Neural progenitor cell (in vitro differentiated cells): ENCODE measurements at regions not wholly inside any gene's neighbourhood (a gene's known extent, or its start where the extent isn't known, plus 50 kb on each side); places are given as distances from the start of the nearest gene placed in this dataset.

Source experiments
- DNase-seq: peaks from one replicate; pipeline ENCODE4 v3.0.0-alpha.2; 2016; ENCODE audit warnings: low spot score
- H2AFZ ChIP-seq: fragments of 200-600 bp; sonication (generic); replicated peaks from 2 replicates; pipeline ENCODE4 v1.6.1; 2016; ENCODE audit warnings: antibody characterized with exemption
- H3F3A ChIP-seq: fragments of 200-600 bp; sonication (generic); 2 replicates; pipeline ENCODE4 v1.6.1; 2016; ENCODE audit warnings: antibody characterized with exemption, low read depth
- H3K27ac ChIP-seq: fragments of 200-600 bp; sonication (generic); 2 replicates; pipeline ENCODE4 v1.5.1; 2016; ENCODE audit warnings: mild to moderate bottlenecking
- H3K27me3 ChIP-seq: fragments of 200-600 bp; sonication (generic); 2 replicates; pipeline ENCODE4 v1.6.1; 2016; ENCODE audit warnings: mild to moderate bottlenecking, moderate library complexity
- H3K36me3 ChIP-seq: fragments of 200-600 bp; sonication (generic); 2 replicates; pipeline ENCODE4 v1.5.1; 2016
- H3K4me1 ChIP-seq: fragments of 200-600 bp; sonication (generic); 2 replicates; pipeline ENCODE4 v1.6.1; 2016; ENCODE audit warnings: mixed run types
- H3K4me2 ChIP-seq: fragments of 200-600 bp; sonication (generic); 2 replicates; pipeline ENCODE4 v1.6.1; 2016
- H3K4me3 ChIP-seq: fragments of 200-600 bp; sonication (generic); 2 replicates; pipeline ENCODE4 v1.5.1; 2016
- H3K79me2 ChIP-seq: fragments of 200-600 bp; sonication (generic); 2 replicates; pipeline ENCODE4 v1.6.1; 2016; ENCODE audit warnings: low read depth
- H3K9ac ChIP-seq: fragments of 200-600 bp; sonication (generic); 2 replicates; pipeline ENCODE4 v1.6.1; 2016
- H3K9me3 ChIP-seq: fragments of 200-600 bp; sonication (generic); 2 replicates; pipeline ENCODE4 v1.5.1; 2016; ENCODE audit warnings: low read depth
- H4K20me1 ChIP-seq: fragments of 200-600 bp; sonication (generic); 2 replicates; pipeline ENCODE4 v1.6.1; 2016; ENCODE audit warnings: low read depth
- H3K27ac Mint-ChIP-seq: 3 replicates; pipeline ENCODE4 v1.8.0; 2021; ENCODE audit warnings: mixed read lengths
- H3K27me3 Mint-ChIP-seq: 2 replicates; pipeline ENCODE4 v1.8.0; 2022; ENCODE audit warnings: low read depth, mild to moderate bottlenecking, inconsistent platforms, moderate library complexity, mixed read lengths; ENCODE audit not compliant: insufficient read depth
- H3K36me3 Mint-ChIP-seq: 3 replicates; pipeline ENCODE4 v1.8.0; 2021; ENCODE audit warnings: mixed read lengths
- H3K4me1 Mint-ChIP-seq: 3 replicates; pipeline ENCODE4 v1.8.0; 2021; ENCODE audit warnings: mixed read lengths
- H3K4me3 Mint-ChIP-seq: 3 replicates; pipeline ENCODE4 v1.8.0; 2021; ENCODE audit warnings: mild to moderate bottlenecking, moderate library complexity, mixed read lengths
- H3K9me3 Mint-ChIP-seq: 3 replicates; pipeline ENCODE4 v1.8.0; 2020; ENCODE audit warnings: mixed read lengths
- CTCF ChIP-seq: fragments of 200-600 bp; sonication (generic); IDR thresholded peaks from 2 replicates; pipeline ENCODE4 v1.5.1; 2017; ENCODE audit warnings: antibody characterized with exemption, mild to moderate bottlenecking
- EZH2 ChIP-seq: fragments of 200-600 bp; sonication (generic); IDR thresholded peaks from 2 replicates; pipeline ENCODE4 v1.6.1; 2017; ENCODE audit warnings: antibody characterized with exemption, mild to moderate bottlenecking, moderate library complexity
- EZH2phosphoT487 ChIP-seq: fragments of 200-600 bp; sonication (generic); IDR thresholded peaks from 2 replicates; pipeline ENCODE4 v1.6.1; 2017; ENCODE audit warnings: antibody characterized with exemption

DNA sequence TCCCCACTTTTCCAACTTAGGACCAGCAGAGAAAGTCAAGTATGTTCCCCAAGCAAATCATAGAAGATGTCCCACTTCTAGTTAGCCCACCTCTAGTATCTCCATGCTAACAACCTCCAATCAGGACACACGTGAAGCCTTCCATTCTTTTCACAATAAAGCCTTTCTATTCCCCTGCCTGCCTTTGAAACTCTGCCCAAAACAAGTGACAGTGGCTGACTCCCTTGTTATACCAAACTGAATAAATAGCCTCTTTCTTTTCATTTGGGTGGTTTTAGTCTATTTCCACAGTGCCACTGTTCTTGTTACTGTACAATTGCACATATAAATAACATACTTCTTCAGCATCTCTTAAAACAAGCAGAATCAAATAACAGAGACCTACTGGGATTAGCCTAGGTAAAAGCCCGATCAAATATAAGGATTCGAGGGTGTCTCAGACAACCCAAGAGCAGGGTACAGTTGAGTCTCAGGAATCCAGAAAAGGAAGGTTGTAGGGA is 118.0 kb upstream of the NPHP3 start:
- TF ChIP-seq CTCF (no peak), EZH2 (no peak), EZH2phosphoT487 (no peak)
- H3K4me3 ChIP-seq, result no peak overlapping the region
- no peaks in the 10 kb centered on the region for H4K20me1 ChIP-seq
- Mint-ChIP-seq H3K36me3 (no peaks in the 10 kb centered on the region), H3K9me3 (no peaks in the 10 kb centered on the region), H3K4me3 (no peak overlapping the region), H3K4me1 (peaks cover 26% of the 10 kb centered on the region), H3K27ac (no peak overlapping the region), H3K27me3 (no peaks in the 10 kb centered on the region)
- peaks cover 11% of the 10 kb centered on the region for H3K4me1 ChIP-seq
- no peak overlapping the region for H3K4me2 ChIP-seq
- H3K27me3 ChIP-seq, result no peaks in the 10 kb centered on the region
- H2AFZ ChIP-seq, result no peak overlapping the region
- H3K9me3 ChIP-seq, result no peaks in the 10 kb centered on the region
- no peaks in the 10 kb centered on the region for H3F3A ChIP-seq
- no peaks in the 10 kb centered on the region for H3K79me2 ChIP-seq
- no peak overlapping the region for H3K27ac ChIP-seq
- no peak overlapping the region for H3K9ac ChIP-seq
- H3K36me3 ChIP-seq, result no peaks in the 10 kb centered on the region
- no peak for DNase-seq

DNA sequence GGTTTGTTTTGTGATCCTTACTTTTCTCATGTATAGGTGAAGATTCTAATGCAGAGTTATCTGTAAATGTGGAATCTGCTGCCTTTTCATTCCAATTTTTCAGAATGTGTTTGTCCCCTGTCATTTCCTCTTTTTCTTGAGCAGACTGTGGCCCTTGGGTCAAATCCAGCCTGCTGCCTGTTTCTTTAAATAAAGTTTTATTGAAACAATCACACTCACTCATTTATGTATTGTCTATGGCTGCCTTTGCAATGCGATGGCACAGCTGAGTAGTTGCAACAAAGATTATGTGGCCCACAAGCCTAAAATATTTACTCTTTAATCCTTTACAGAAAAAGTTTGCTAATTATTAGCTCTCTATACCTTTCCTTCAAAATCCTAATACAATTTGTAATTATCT is 116.3 kb upstream of the NPHP3 start:
- H4K20me1 ChIP-seq, result no peaks in the 10 kb centered on the region
- Mint-ChIP-seq H3K27me3 (no peaks in the 10 kb centered on the region), H3K9me3 (no peaks in the 10 kb centered on the region), H3K27ac (no peak overlapping the region), H3K4me3 (no peak overlapping the region), H3K36me3 (no peaks in the 10 kb centered on the region), H3K4me1 (peaks cover 17% of the 10 kb centered on the region)
- H3K79me2 ChIP-seq, result no peaks in the 10 kb centered on the region
- H3K4me3 ChIP-seq, result no peak overlapping the region
- no peak overlapping the region for H3K4me2 ChIP-seq
- H3F3A ChIP-seq, result no peaks in the 10 kb centered on the region
- no peak for DNase-seq
- no peaks in the 10 kb centered on the region for H3K27me3 ChIP-seq
- H3K9ac ChIP-seq, result no peak overlapping the region
- TF ChIP-seq EZH2 (no peak), CTCF (no peak), EZH2phosphoT487 (no peak)
- peaks cover 3% of the 10 kb centered on the region for H3K4me1 ChIP-seq
- no peaks in the 10 kb centered on the region for H3K9me3 ChIP-seq
- no peaks in the 10 kb centered on the region for H3K36me3 ChIP-seq
- H3K27ac ChIP-seq, result no peak overlapping the region
- no peak overlapping the region for H2AFZ ChIP-seq

DNA sequence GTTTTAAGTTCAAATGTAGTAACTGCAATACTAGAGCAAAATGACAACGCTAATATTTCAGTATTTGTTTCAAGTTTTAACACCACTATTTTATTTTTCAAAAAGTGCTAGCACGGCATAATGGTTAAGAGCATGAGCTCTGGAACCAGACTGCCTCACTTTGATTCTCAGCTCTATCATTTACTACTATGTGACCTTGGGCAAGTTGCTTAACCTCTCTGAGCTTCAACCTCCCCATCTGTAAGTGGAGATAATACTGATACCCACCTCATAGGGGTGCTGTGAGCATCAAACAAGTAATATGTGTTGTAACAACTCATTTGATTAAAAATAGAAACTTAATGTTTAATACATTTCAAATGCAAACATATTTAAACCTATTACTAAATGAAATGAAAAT is 115.4 kb upstream of the NPHP3 start:
- no peak overlapping the region for H3K4me2 ChIP-seq
- no peak overlapping the region for H2AFZ ChIP-seq
- no peak overlapping the region for H3K4me3 ChIP-seq
- no peaks in the 10 kb centered on the region for H3K9me3 ChIP-seq
- Mint-ChIP-seq H3K4me3 (no peak overlapping the region), H3K27ac (no peak overlapping the region), H3K4me1 (peaks cover 13% of the 10 kb centered on the region), H3K27me3 (no peaks in the 10 kb centered on the region), H3K9me3 (no peaks in the 10 kb centered on the region), H3K36me3 (no peaks in the 10 kb centered on the region)
- TF ChIP-seq EZH2 (no peak), EZH2phosphoT487 (no peak), CTCF (no peak)
- no peaks in the 10 kb centered on the region for H3K27me3 ChIP-seq
- no peaks in the 10 kb centered on the region for H3F3A ChIP-seq
- no peaks in the 10 kb centered on the region for H3K36me3 ChIP-seq
- DNase-seq, result no peak
- no peaks in the 10 kb centered on the region for H3K4me1 ChIP-seq
- no peak overlapping the region for H3K9ac ChIP-seq
- no peaks in the 10 kb centered on the region for H4K20me1 ChIP-seq
- H3K79me2 ChIP-seq, result no peaks in the 10 kb centered on the region
- no peak overlapping the region for H3K27ac ChIP-seq
